Brain pericyte (primary cell): ENCODE measurements at regions not wholly inside any gene's neighbourhood (a gene's known extent, or its start where the extent isn't known, plus 50 kb on each side); places are given as distances from the start of the nearest gene placed in this dataset.
"Not testable (repeated sequence)": the region's sequence is repeated elsewhere in the genome, so short reads cannot be mapped to it uniquely, and the experiment has no call there.

ENCODE experiments used
- DNase-seq: peaks from one replicate; pipeline ENCODE4 v3.0.0-alpha.2; 2012; ENCODE audit warnings: low read depth, low spot score

GRCh38 chr5:106246044-106246745 lies 1424.5 kb downstream of the EFNA5 start:
- not testable (repeated sequence) for DNase-seq

GRCh38 chr5:106241409-106241808 lies 1429.3 kb downstream of the EFNA5 start:
- no peak for DNase-seq

- DNase-seq, result no peak
These were observed 1464.7 kb downstream of the EFNA5 start for GRCh38 chr5:106205916-106206571.

- DNase-seq, result no peak
These were observed 1468.7 kb downstream of the EFNA5 start for GRCh38 chr5:106202035-106202434.

DNA sequence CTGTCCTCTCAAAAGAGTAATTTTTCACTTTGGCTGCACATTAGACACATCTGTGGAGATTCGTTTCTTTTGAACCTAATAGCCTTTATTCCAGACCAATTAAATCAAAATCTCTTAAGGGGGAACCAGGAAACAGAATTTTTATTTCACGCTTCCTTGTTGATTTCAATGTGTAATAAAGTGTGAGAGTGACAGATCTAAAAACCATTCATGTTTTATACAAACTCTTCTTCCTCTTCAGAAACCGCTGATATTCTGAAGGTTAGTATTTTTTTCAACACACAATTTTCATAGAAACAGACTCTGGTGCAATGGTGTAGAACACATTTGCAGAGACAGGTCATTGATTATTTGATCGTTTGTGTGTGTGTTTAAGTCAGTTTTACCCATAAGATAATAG lies 1469.8 kb downstream of the EFNA5 start:
- no peak for DNase-seq

DNA sequence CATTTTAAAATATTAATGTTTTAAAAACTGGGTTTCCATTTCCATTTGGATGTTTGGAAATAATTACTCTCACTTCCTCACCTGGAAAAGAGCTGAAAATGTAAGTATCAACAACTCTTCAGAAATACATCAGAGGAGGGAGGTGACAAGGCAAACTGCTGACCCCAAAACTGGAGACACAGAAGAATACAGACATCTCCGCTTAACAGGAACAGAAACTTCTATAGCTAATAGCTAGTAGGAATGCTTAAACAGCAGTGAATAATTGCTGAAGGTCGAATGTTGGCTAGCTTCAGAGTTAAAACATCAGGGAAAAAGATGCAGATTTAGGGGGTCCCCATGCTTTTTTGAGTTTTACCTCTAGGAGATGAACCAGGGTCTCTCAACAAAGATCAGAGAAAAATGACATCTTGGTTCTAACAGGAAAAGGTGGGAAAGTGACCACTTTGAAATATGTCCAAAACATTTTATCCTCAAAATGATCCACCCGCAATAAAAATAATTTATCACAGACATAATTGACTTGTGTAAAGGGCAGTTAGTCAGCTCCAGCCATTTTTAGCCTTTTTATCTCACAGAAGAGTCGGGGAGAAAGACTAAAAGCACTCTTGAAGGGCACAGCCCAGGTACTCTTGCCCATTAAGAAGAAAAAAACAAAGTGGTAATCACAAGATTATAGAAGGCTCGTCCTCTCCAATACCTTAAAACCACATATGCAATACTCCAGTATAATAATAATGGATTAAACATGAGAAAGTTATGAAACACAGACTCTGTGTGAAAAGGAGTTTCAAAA lies 1474.9 kb downstream of the EFNA5 start:
- DNase-seq, result no peak

DNA sequence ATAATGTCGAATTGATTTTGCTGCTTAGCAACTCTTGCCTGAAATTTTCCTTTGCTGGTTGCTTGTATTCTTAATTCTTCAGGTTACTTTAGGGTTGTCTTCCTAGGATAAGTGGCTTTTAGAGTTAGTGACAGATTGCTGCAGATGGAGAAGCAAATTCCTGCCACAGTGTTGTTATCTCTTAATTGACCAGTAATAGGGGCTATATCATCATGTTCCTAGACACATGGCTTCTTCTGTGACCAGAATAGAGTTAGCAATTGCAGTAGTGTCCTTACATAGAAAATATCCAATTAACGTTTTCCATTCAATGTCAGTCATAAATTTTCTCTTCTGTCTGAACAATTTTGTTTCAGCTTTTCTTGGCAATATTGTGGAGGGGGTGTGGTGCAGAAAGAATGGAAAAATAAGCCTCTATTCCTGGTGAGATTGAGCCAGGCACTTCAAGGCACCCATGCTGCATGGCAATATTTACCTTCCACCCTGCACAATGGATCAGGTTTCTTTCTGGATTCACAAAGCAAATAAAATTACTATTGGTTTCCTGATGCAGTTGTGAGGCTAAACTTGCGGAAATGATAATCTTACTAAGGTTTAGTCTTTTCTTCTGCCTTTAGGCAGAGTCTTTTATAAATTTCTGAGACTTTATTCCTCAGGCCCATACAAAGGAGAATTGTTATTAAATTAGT lies 1481.5 kb downstream of the EFNA5 start:
- no peak for DNase-seq

GRCh38 chr5:106185661-106186081 lies 1485.1 kb downstream of the EFNA5 start:
- no peak for DNase-seq

- no peak for DNase-seq
These were observed 1495.8 kb downstream of the EFNA5 start for GRCh38 chr5:106174903-106175302.

DNA sequence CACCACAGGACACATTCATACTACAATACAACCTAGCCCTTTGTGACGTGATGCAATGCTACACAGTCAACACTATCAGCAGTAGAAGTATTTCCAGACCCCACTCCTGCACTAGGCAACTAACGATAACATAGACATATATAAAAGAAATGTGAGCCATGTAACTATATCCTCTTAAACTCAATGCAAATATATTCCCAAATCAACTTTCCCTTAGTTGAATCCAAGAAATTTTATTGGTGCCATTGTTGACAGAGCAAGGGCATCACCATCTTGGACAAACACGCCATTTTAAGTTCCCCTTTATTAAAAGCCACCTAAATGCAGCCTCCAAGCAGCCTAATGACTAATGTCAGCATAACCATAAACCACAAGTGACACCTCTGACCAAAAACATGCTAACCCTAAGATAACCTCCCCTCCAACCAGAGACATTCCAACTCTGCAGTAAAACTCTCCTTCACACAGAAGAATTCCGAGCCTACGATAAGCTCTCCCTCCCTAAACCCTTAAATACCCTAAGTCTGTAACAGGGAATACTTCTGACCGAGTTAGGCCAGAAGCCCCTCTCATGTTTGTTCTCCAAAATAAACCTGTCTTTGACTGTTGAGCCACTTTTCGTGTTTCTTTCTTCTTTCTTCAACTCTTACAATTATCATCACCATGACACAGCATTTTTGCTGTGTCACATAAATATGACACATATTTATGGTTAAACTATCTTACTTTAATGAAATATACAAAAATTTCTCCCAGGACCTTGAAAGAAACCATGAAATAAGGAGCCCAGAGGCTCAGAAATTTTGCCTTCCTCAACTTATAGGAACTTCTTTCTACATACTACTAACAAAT lies 1497.8 kb downstream of the EFNA5 start:
- no peak for DNase-seq

DNA sequence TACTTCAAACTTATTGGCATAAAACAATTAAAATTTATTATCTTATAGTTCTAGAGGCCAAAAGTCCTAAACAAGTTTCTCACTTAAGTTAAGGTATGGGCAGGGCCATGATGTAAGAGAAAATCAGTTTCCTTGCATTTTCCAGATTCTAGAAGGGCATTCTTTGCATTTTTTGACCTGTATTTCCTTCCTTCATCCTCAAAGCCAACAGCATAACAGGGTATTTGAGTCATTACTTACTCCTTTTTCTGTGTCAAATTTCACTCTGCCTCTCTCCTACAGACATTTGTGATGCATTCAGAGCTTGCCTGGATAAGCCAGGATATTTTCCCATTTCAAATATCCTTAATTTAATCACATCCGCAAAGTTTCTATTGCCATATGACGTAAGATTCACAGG lies 1499.0 kb downstream of the EFNA5 start:
- no peak for DNase-seq

DNA sequence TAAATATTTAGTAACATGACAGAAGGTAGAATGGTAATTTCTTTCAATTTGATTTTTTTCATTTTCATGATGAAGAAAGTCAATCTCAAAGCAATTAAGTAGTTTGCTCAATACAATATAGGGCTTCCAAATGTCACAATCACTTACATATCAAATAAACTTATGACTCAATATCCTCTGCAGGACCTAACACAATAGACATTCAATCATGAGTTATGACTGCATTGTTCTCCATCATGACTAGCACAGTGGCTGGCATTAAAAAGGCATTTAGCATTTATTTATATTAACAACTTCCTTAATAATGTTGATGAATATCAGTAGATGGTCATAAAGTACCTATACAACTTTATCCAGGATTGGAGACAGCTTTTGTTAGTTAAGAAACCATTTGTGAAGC lies 1499.6 kb downstream of the EFNA5 start:
- no peak for DNase-seq

- no peak for DNase-seq
These were observed 1503.0 kb downstream of the EFNA5 start for GRCh38 chr5:106167766-106168165.

GRCh38 chr5:106163233-106163632 lies 1507.5 kb downstream of the EFNA5 start:
- DNase-seq, result no peak

DNA sequence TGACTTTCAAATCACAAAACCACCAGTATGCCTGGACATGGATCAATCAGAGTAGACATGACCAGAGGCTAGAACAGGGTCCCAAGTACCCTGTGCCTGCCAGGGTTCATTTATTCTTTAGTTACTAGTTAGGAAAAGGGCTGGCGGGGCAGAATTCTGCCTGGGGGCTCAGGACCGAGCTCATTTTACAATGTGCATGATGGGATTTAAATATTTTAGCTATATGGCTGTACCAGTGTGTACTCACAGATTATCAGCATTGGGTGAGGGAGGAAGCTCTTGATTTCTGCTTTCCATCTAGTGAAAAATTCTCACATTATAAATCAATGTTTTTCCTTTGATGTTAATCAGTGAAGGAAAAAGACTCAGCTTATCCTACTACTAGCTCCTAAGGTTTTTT lies 1511.1 kb downstream of the EFNA5 start:
- DNase-seq, result no peak

- no peak for DNase-seq
These were observed 1516.4 kb downstream of the EFNA5 start for GRCh38 chr5:106154280-106154716.

- DNase-seq, result no peak
These were observed 1518.2 kb downstream of the EFNA5 start for GRCh38 chr5:106152569-106152968.

DNA sequence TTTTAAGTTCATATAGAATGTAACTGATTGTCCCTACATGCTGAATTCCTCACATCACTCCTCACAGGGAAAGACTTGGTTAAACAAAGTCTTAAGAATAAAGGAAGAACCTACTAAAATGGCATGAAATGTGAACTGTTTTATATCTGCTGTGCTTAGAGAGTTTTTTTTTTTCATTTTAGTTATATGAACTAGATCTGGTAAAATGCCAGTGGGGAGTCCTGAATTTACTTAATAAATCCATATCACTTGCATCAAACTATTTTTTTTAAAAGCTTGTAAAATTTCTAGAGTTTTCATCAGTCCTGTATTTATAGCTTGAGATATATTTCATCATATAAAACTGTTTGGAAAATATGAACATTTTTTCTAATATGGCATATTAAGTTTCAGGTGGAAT lies 1528.6 kb downstream of the EFNA5 start:
- no peak for DNase-seq

- no peak for DNase-seq
These were observed 1530.6 kb downstream of the EFNA5 start for GRCh38 chr5:106140101-106140500.

- DNase-seq, result no peak
These were observed 1534.7 kb downstream of the EFNA5 start for GRCh38 chr5:106136061-106136460.

DNA sequence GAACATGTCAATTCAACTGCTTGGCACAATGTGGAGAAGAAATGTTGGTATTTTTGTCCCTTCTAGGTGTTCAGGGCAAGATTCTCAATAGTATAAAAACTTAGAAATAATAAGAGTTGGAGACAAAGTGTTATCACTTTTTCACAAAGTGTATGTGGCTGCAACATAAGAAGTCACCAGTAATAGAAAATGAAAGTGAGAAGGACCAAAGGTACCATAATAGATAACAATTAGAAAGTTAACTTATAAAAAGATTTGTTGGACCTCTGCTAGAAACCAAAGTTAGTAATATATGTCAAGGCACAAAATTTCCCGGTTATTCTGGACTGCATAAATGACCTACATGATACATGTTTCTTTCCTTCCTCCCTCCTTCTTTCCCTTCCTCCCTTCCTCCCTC lies 1535.3 kb downstream of the EFNA5 start:
- no peak for DNase-seq
